Neural cell (in vitro differentiated cells): ENCODE measurements at regions not wholly inside any gene's neighbourhood (a gene's known extent, or its start where the extent isn't known, plus 50 kb on each side); places are given as distances from the start of the nearest gene placed in this dataset.

Experiments used
- EZH2 ChIP-seq: fragments of 200-600, 300-800 bp; shearing (Covaris generic), sonication (generic); IDR thresholded peaks from 2 replicates; pipeline ENCODE4 v1.6.1; 2014; ENCODE audit warnings: antibody characterized with exemption, low read length, borderline replicate concordance, mild to moderate bottlenecking; ENCODE audit not compliant: insufficient read depth, poor library complexity, severe bottlenecking
- POLR2AphosphoS5 ChIP-seq: IDR thresholded peaks from 2 replicates; pipeline ENCODE4 v1.6.1; 2012
- RAD21 ChIP-seq: fragments of 450-650 bp; conservative IDR thresholded peaks from 2 replicates; pipeline ENCODE4 v1.6.1; 2014; ENCODE audit warnings: antibody characterized with exemption, mild to moderate bottlenecking, moderate library complexity
- TAF1 ChIP-seq: IDR thresholded peaks from 2 replicates; pipeline ENCODE4 v1.6.1; 2012; ENCODE audit warnings: low read depth
- TF ChIP-seq, protein P1 (sequence below): fragments of 450-650 bp; IDR thresholded peaks from 2 replicates; pipeline ENCODE4 v1.5.1; 2014; ENCODE audit warnings: antibody characterized with exemption, mild to moderate bottlenecking, moderate library complexity; ENCODE audit not compliant: poor library complexity, severe bottlenecking
- TF ChIP-seq, protein P2 (sequence below): IDR thresholded peaks from 2 replicates; pipeline ENCODE4 v1.6.1; 2012; ENCODE audit warnings: borderline replicate concordance

DNA sequence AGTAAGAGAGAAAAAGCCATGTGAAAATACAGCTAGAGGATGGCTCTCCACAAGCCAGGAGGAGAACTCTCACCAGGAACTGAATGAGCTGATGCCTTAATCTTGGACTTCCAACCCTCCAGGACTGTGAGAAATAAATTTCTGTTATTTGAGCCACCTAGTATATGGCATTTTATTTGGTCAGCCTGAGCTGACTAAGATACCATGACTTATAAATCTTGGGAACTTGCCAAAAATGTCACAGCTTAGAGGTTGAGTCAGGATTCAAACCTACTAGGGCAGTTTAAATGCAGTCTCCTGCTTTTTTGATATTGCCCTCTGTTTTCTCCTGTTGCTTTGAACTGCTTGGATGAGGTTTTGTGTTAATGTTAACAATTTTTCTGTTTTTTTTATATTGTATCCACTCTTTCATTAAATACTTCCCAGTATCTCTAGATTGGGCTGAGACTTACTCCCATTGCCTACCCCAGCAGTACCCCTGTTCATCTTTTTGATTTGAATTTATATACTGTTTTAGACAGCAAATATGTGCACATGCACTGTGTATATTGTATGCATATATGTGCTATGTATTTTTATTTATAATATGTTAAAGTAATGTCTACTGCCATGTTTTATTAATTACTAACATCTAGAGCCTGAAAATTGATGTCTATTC lies 1223.2 kb downstream of the OTOL1 start:
- TF ChIP-seq, protein P1, sequence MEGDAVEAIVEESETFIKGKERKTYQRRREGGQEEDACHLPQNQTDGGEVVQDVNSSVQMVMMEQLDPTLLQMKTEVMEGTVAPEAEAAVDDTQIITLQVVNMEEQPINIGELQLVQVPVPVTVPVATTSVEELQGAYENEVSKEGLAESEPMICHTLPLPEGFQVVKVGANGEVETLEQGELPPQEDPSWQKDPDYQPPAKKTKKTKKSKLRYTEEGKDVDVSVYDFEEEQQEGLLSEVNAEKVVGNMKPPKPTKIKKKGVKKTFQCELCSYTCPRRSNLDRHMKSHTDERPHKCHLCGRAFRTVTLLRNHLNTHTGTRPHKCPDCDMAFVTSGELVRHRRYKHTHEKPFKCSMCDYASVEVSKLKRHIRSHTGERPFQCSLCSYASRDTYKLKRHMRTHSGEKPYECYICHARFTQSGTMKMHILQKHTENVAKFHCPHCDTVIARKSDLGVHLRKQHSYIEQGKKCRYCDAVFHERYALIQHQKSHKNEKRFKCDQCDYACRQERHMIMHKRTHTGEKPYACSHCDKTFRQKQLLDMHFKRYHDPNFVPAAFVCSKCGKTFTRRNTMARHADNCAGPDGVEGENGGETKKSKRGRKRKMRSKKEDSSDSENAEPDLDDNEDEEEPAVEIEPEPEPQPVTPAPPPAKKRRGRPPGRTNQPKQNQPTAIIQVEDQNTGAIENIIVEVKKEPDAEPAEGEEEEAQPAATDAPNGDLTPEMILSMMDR, result no peak
- TF ChIP-seq EZH2, result no peak
- no peak for TF ChIP-seq POLR2AphosphoS5
- TF ChIP-seq, protein P2, sequence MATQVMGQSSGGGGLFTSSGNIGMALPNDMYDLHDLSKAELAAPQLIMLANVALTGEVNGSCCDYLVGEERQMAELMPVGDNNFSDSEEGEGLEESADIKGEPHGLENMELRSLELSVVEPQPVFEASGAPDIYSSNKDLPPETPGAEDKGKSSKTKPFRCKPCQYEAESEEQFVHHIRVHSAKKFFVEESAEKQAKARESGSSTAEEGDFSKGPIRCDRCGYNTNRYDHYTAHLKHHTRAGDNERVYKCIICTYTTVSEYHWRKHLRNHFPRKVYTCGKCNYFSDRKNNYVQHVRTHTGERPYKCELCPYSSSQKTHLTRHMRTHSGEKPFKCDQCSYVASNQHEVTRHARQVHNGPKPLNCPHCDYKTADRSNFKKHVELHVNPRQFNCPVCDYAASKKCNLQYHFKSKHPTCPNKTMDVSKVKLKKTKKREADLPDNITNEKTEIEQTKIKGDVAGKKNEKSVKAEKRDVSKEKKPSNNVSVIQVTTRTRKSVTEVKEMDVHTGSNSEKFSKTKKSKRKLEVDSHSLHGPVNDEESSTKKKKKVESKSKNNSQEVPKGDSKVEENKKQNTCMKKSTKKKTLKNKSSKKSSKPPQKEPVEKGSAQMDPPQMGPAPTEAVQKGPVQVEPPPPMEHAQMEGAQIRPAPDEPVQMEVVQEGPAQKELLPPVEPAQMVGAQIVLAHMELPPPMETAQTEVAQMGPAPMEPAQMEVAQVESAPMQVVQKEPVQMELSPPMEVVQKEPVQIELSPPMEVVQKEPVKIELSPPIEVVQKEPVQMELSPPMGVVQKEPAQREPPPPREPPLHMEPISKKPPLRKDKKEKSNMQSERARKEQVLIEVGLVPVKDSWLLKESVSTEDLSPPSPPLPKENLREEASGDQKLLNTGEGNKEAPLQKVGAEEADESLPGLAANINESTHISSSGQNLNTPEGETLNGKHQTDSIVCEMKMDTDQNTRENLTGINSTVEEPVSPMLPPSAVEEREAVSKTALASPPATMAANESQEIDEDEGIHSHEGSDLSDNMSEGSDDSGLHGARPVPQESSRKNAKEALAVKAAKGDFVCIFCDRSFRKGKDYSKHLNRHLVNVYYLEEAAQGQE, result no peak
- TF ChIP-seq RAD21, result no peak
- no peak for TF ChIP-seq TAF1
